ENCODE measurements at regions not wholly inside any gene's neighbourhood (a gene's known extent, or its start where the extent isn't known, plus 50 kb on each side); places are given as distances from the start of the nearest gene placed in this dataset.

DNA sequence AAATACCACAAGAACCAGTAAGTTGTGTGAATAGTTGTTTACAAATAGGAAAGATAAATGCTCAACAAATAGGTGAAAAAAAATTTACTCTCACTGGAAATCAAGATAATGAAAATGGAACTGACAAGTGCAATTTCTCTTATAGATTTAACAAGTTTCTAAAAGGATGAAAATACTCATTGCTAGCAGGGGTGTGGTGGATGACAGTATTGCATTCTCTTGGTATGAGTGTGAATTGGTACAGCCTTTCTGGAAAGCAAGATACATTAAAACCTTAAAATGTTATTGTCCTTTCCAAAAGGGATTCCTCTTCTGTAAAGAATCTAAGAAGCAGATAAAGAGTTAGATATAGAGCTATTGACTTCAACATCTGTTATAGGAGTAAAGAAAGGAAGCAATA is 240.0 kb upstream of the RPS6KA3 start:
- H3K36me3 ChIP-seq: no peaks in the 10 kb centered on the region
- no peak for DNase-seq
- H3K27me3 ChIP-seq: no peaks in the 10 kb centered on the region
- H3K4me1 ChIP-seq: no peaks in the 10 kb centered on the region
- TF ChIP-seq CTCF (IDR thresholded peaks at IDR 0.05; ENCODE audit: low read depth, low read length): no peak
- H3K4me3 ChIP-seq (ENCODE audit: low read depth, low read length): no peak overlapping the region
- H3K9me3 ChIP-seq: no peaks in the 10 kb centered on the region

- H3K4me1 ChIP-seq: no peaks in the 10 kb centered on the region; the same call in 1 of the 2 replicates
- no peak for DNase-seq
- no peaks in the 10 kb centered on the region for H3K9me3 ChIP-seq
- H3K36me3 ChIP-seq: no peaks in the 10 kb centered on the region
- H3K27me3 ChIP-seq: no peaks in the 10 kb centered on the region
- TF ChIP-seq CTCF (IDR thresholded peaks at IDR 0.05; ENCODE audit: low read depth, low read length): no peak
- H3K4me3 ChIP-seq (ENCODE audit: low read depth, low read length): no peak overlapping the region
Measured at GRCh38 chrX:20500949-20501348, 234.2 kb upstream of the RPS6KA3 start.

GRCh38 chrX:20500171-20500865 is 233.6 kb upstream of the RPS6KA3 start:
- H3K27me3 ChIP-seq: no peaks in the 10 kb centered on the region
- no peak for TF ChIP-seq CTCF (IDR thresholded peaks at IDR 0.05; ENCODE audit: low read depth, low read length)

GRCh38 chrX:20499763-20500162 is 233.1 kb upstream of the RPS6KA3 start:
- DNase-seq: no peak
- no peaks in the 10 kb centered on the region for H3K9me3 ChIP-seq
- H3K4me1 ChIP-seq: no peaks in the 10 kb centered on the region; the same call in 1 of the 2 replicates
- H3K4me3 ChIP-seq (ENCODE audit: low read depth, low read length): no peak overlapping the region
- no peaks in the 10 kb centered on the region for H3K36me3 ChIP-seq
- TF ChIP-seq CTCF (IDR thresholded peaks at IDR 0.05; ENCODE audit: low read depth, low read length): no peak
- no peaks in the 10 kb centered on the region for H3K27me3 ChIP-seq

More at GRCh38 chrX:20500171-20500865, 233.6 kb upstream of the RPS6KA3 start:
- Histone ChIP-seq H3K4me1 (no peaks in the 10 kb centered on the region; the same call in 1 of the 2 replicates), H3K36me3 (no peaks in the 10 kb centered on the region), H3K4me3 (ENCODE audit: low read depth, low read length) (no peak overlapping the region), H3K9me3 (no peaks in the 10 kb centered on the region)
- DNase-seq: no peak

DNA sequence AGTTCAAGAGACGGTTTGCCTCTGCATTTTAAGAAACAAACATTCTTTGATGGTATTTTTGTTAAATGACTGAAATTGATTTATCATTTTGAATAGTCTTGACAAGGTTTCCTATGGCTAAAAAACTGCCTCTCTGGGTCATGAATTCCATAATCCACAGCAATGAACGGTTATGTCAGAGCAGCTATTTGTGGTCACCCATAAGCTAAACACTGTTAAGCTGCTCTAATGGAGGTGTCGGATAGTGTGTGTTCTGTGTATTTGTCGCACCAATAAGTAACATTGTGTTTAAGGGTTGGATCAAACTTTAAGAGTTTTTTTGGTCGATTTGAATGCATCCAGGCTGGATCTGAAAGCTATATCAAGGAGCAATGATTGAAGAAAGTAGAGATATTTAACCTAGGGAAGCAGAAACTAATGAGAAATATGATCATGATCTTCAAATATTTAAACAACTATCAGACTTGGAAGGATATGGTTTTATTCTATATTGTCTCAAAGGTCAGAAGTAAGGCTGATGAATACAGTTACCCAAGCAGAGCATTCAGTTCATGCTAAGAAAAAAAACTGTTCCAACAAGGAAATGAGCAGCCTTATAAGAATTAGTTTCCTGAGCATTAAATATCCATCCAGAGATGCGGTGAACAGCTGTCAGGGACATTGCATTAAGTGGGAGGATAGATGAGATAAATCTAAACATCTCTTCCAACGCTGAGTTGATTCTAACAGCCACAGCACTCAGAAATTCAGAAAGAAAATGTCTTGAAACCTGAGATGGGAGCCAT is 232.3 kb upstream of the RPS6KA3 start:
- DNase-seq: no peak
- H3K4me1 ChIP-seq: no peaks in the 10 kb centered on the region; the same call in 1 of the 2 replicates
- no peak overlapping the region for H3K4me3 ChIP-seq (ENCODE audit: low read depth, low read length)
- TF ChIP-seq CTCF (IDR thresholded peaks at IDR 0.05; ENCODE audit: low read depth, low read length): no peak
- H3K36me3 ChIP-seq: no peaks in the 10 kb centered on the region
- H3K9me3 ChIP-seq: no peaks in the 10 kb centered on the region
- no peaks in the 10 kb centered on the region for H3K27me3 ChIP-seq

DNA sequence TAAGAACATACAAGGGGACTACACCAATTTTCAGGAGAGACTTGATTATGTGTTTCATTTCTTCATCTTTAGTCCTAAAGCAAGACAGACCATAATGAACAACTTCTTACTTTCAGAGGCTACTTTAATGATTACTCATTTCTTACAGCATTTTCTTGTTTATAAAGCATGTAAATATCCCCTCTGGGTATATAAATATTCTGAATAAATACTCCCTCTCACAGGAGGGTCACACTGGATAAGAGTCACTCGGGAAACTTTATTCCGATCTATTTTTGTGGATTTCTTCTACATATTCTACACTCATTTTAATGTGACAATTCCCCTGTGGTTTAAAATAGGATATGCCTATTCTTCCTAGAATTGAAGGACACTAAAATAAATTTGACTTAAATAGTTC is 228.9 kb upstream of the RPS6KA3 start:
- Histone ChIP-seq H3K9me3 (no peaks in the 10 kb centered on the region), H3K4me3 (ENCODE audit: low read depth, low read length) (no peak overlapping the region), H3K4me1 (no peaks in the 10 kb centered on the region; the same call in 1 of the 2 replicates), H3K36me3 (no peaks in the 10 kb centered on the region), H3K27me3 (no peaks in the 10 kb centered on the region)
- DNase-seq: no peak
- no peak for TF ChIP-seq CTCF (IDR thresholded peaks at IDR 0.05; ENCODE audit: low read depth, low read length)
